NCI-H2081 (cell line): ENCODE measurements at regions not wholly inside any gene's neighbourhood (a gene's known extent, or its start where the extent isn't known, plus 50 kb on each side); places are given as distances from the start of the nearest gene placed in this dataset.

Experiments
- DNase-seq, 2 experiments: peaks; one replicate each; lab custom pipeline; 2025; lab: John Stamatoyannopoulos, UW

DNA sequence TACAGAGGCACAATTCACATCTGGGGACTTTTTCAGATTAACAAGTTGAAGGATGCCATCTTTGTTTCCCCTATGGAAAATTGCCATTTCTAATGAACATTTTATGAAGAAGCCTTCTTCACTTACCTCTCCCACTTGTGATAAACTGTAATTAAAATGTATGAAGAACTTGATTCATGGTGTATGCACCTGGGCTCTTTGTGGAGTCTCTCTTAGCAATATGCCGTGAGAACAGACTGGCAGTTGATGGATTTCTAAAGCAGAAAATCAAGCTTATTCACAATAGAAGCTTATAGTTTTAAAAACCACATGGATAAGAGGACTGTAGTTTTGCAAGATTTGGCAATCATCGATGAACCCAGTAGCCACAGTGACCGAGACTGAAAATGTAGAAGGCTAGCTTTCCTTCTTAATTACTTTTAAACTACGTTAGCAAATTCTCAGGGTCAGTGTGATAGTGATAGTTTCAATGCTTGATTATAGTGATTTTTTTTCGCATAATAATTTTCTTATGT, 270.6 kb downstream of the PRL start:
- no peak for DNase-seq

DNA sequence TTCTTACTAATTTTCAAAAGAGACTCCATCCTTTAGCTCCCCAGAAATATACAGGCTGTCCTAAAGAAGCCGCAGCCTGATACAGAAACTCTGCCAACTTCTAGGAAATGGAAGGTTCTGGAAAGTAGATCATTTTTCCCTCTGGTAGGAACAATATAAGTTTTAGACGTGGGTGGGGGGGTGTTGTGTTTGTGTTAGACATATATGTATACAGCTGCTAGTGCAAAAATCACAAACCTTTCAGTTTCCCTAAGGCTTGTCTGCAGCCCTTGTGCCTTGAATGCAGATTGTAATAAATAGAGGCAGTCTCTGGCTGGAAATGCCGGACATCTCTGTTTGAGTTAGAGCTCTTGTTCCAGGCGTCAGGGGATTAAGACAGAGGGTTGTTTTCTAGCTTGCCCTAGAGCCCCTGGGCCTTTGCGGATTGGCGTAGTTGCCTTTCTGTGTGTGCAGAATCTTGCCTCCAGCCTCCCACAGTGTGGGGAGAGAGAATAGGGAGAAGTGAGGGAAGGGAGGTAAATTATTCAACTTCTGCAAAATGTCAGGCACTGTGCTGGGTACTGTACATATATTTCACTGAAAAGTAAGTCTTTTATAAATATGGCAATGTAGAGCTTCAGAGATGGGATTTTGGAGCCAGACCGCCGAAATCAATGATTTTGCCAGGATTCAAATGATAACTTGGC, 269.7 kb downstream of the PRL start:
- DNase-seq, result no peak

DNA sequence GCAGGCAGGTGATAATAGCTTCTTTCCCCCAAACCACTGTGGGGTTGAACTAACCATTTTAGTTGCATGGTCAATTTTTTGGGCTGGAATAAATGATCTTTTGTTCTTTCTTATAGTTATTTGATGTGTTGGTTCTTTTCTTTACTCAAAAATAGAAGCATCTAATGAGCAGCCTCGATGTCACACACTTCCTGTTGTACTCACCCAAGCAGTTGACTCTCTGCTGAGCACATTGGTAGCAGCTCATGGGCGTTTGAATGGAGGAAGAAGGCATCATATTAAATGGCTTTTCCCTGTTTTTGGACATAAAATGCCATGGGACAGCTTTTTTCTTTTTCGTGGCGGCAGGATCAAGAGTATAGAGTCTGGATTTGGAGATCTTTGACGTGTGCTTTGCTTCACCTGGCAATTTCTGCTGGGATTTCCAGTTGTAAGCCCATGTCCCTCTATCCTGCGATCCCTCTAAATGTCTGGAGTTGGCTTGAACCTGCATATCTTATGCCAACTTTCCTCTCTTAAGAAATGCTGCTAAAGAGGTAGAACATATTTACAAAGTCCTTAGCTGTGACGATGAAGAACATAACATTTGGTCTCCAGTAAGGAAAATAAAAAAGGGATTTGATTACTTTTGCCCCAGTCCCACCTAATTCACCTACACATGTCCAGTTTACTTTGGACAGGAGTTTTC, 268.3 kb downstream of the PRL start:
- DNase-seq, result no peak

DNA sequence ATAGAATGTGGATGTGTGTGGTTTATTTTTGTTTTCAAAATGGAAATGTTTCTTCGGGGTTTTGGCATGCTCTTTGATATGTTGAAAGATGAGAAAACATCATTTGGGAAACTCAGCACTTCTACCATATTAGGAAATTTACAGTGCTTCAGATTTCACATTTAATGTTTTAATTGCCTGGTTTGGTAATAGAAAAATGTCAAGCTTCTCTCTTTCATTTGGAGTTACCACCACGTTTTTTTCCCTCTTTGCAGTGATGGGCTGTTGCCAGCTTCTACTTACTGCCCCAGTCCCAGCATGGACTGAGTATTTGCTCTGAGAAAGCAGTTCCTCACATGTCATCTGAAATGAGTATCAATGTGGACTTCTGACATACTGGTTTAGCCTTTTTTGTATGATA, 267.7 kb downstream of the PRL start:
- no peak for DNase-seq

DNA sequence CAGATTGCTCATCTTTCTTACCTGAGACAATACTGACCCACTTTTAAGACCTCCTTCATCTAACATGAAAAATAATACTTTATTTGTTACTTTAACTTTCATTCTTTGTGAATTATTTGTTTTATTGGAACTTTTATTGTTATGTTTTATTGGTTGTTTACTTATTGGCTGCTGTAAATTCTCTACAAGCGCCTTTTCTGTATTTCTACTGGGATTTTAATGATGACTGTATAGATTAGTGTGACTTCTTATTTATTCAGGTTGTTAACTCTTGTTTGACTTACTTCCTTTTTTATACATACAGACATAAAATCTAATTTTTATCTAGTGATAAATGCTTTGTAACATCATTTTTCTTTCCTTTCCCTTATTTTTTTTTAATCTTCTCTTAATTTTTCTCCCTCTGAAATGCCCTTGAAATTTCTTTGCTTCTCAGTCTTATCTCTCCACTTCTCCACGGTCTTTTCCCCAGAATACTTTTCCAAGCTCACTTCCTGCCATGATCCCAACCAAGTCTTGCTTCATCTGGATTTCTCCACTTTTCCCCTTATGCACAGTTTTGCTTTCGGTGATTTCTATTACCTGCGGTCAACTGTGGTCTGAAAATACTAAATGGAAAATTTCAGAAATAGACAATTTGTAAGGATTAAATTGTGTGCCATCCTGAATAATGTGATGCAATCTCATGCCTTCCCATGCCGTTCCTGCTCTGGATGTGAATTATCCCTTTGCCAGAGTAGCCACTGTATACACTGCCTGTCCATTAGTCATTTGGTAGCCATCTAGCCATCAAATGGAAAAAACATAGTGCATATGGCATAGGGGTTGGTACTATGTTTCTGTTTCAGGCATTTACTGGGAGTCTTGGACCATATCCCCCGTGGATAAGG, 265.9 kb downstream of the PRL start:
- no peak for DNase-seq

DNA sequence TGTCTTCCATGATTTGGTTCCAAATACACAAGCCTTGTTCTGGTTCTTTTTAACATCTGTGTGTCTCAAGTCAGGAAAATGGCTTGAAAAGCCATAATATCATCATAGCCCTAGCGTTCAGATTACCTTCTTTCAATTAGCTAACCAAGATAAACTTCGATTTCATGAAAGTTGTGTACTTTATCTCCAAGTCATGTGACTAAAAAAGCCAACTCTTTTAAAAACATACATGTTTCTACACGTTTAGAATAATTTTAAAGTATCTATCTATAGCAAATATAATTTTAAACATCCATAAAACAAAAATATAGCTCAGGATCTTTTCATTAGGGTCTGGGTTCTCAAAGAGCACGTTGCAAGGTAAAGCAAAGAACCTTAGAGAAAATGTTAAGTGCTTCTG, 261.1 kb downstream of the PRL start:
- DNase-seq, result no peak

DNA sequence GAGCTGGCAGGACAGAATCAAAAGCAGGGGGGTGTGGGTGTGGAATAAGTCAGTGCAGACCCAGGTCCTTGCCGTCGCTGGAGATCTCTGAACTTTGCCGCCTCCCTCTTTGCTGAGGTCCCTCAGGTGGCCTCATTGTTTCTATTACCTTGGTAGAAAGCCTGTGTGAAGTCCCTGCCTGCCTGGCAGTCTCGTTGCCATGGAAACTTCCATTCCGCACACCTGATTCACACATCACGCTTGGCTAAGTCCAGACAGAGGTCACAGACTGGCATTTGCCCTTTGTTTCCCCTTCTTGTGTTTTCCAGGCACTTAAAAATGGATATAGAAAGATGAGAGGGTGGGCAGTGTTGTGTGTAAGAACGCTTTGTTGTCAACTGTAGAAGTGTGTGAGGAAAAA, 260.6 kb downstream of the PRL start:
- DNase-seq, result peak in 1 of 2 experiments; percentile 28

DNA sequence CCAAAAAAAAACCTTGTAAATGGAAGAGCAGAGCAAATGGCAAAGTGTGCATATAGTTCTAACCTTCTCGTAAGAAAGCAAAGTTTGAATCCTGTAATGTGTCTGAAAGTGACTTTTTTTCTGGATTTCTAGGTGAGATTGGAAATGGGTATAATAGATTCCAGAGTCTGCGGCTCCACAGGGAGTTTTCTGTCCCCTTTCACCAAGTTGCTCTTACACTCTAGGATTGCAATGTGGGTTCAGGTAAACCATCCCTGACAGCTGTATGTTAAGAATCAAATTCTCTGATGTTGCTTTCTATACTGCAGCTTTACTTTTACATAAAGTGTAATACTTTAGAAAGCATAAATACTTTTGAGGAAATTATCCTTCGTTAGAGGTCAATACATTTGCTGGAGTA, 260.1 kb downstream of the PRL start:
- DNase-seq, result no peak

- DNase-seq, result no peak
Observed at GRCh38 chr6:22041797-22042480, 254.9 kb downstream of the PRL start.

DNA sequence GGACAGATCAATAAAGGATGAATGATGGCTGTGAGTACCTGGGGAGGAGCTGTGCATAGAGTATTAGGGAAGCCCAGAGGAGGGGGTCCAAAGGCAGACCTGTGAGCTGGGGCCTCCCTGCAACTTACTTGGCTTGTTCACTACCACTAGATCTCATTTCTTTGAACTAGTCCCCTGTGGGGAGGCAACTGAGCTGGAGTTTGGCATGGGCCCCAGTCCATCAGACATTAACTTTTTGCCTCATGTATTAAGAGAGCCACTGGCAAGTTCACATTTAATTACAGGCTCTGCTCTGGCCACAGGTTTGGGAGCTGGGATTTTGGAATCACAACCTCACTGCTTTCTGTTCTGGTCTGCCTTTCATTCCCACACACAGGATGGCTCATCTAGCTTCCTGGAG, 254.1 kb downstream of the PRL start:
- no peak for DNase-seq

DNA sequence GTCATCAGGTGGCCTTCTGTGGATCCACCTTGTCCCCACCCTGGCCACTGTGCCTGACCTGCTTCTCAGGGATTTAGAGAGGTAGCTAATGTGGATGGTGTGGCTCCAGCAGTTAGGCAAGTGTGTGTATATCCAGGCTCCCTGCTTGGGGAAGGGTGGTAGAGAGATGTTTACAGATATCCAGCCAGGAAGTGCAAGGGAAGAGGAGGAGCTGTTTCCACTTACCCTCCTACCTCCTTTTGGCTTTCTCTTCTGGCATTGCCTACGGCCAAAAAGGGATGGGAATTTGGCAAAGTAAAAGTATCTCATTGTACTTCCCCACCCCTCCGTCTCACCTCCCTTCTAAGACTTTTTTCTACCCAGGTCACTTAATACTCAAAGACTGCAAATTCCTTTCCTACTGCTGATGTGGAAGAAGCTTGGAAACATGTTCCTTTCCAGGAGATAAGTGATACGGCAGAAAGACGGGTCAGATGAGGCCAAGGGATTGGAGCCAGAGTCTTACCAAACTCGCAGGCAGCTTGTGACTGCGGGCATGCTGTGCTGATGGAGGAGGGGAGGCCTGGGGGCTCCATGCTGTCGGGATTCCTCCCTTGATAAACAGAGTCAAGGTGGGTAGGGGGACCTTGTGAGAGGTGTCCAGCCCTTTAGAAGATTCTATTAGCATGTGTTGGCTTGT, 253.4 kb downstream of the PRL start:
- no peak for DNase-seq

- DNase-seq, result no peak
Observed at GRCh38 chr6:22045261-22045912, 251.4 kb downstream of the PRL start.

- no peak for DNase-seq
Observed at GRCh38 chr6:22049002-22049401, 247.8 kb downstream of the PRL start.

- DNase-seq, result no peak
Observed at GRCh38 chr6:22053391-22053997, 243.3 kb downstream of the PRL start.

GRCh38 chr6:22056398-22056797, 240.4 kb downstream of the PRL start:
- DNase-seq, result no peak

DNA sequence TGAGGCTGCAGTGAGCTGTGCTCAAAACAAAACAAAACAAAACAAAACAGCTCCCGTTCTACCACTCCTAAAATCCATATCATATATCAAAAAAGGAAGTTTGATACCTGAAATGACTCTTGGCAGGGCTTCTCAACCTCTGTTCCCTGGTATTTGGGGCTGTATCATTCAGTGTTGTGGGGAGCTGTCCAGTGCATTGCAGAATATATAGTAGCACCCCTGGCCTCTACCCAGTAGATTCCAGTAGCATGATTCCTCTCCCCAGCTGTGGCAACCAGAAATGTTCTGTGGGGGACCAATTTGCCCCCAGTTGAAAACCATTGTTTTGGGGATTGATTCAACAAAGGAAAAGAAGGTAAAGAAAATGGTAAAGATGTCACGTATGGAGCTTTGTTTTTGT, 238.9 kb downstream of the PRL start:
- DNase-seq, result no peak

- DNase-seq, result no peak
Observed at GRCh38 chr6:22059126-22059525, 237.7 kb downstream of the PRL start.

DNA sequence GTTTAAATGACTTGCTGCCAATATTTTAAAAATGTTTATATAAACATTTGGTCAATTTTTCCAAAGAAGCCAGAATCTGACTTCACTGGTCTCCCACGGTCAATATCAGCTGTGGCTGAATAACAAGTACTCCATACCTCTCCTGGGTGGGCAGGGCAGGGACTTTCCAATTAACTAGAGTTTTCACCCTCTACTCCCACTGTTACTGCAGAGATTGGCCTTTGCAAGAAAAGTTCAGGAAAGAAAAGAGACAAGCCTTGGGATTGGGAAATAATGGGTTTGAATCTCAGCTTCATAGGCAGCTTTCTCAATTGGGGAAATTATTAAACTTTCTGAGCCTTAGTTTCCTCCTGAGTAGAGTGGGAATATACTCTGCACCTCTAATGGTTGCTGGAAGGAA, 236.9 kb downstream of the PRL start:
- no peak for DNase-seq

DNA sequence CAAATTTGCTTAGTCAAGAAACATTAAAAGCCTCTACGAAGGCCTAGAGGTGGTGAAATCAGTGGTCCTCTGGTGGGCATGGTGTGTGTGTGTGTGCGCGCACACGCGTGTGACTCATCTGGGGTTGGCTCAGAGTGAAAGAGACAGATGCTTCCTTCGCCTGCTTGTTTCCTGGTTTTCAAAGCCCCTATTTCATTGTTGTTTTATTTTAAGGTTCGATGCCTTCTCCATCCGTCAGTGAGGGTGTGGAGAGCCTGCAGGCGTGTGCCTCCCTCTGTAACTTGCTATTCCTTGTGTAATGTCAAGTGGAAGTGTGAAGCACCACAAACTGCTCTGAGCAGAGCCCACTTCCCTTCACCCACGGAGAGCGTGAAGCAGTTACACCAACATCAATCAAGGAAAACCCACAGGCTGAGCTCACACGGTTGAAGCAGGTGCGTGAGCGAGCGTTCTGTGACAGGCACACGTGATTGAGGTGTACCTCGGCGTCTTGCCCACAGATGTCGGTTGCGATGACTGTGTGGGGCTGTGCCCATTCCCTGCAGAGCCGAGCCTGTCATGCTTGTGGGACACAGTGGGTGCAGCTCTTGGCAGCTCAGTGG, 233.9 kb downstream of the PRL start:
- no peak for DNase-seq

GRCh38 chr6:22064558-22064957, 232.3 kb downstream of the PRL start:
- no peak for DNase-seq
